HCT116 (cell line): ENCODE measurements at regions not wholly inside any gene's neighbourhood (a gene's known extent, or its start where the extent isn't known, plus 50 kb on each side); places are given as distances from the start of the nearest gene placed in this dataset.

Experiments used
- ATAC-seq: fragments of 200-7000 bp; cut with Tn5 transposase; 2 replicates; pipeline ENCODE4 v1.9.1; 2020; ENCODE audit warnings: mild to moderate bottlenecking, moderate library complexity
- BruUV-seq: library from RNA; stranded (reverse); fragments of 400-500 nt; replicated peaks from 2 replicates; lab custom pipeline; 2021; lab: Mats Ljungman, UMichigan
- CTCF ChIA-PET: fragments of 300-600 bp; sonication (Branson Sonifier 250); formaldehyde crosslinking; loops from one replicate; lab custom pipeline; 2021; ENCODE audit warnings: antibody characterized with exemption; lab: Charles Lee
- POLR2A ChIA-PET: fragments of 300-600, 350-600 bp; sonication (Branson Sonifier 250); formaldehyde crosslinking; loops from one replicate; lab custom pipeline; 2021; ENCODE audit warnings: antibody characterized with exemption; lab: Charles Lee
- RAD21 ChIA-PET, 2 experiments: fragments of 300-600 bp; sonication (Branson Sonifier 250); formaldehyde crosslinking; loops; one replicate each; lab custom pipeline; 2023; ENCODE audit warnings: low total read pairs in 2 of 2; ENCODE audit not compliant: uncharacterized antibody in 2 of 2, unreplicated experiment in 2 of 2, low non-redundant PET in 1 of 2; lab: Charles Lee
- DNase-seq: peaks from one replicate; pipeline ENCODE4 v3.0.0-alpha.2; 2010; ENCODE audit warnings: low read depth, low spot score
- H2AFZ ChIP-seq: fragments of 200-600 bp; shearing (Covaris generic), sonication (generic); 2 replicates; pipeline ENCODE4 v1.6.1; 2017; ENCODE audit warnings: low read depth, mixed run types, mixed read lengths, antibody characterized with exemption, low read length; ENCODE audit not compliant: poor library complexity, severe bottlenecking
- H3K27ac ChIP-seq: 2 replicates; pipeline ENCODE4 v1.5.1; 2012; ENCODE audit warnings: low read depth, low read length
- H3K27me3 ChIP-seq: fragments of 200-600 bp; sonication (generic); 2 replicates; pipeline ENCODE4 v1.6.1; 2016; ENCODE audit warnings: mixed run types, low read length, mixed read lengths; ENCODE audit not compliant: insufficient read depth
- H3K36me3 ChIP-seq, 2 experiments: fragments of 200-500 bp in 1 of 2; fragments of 200-600 bp in 1 of 2; sonication (Bioruptor generic) in 1 of 2; sonication (generic) in 1 of 2; 2 replicates each; pipeline versions ENCODE4 v1.5.1 to v1.6.1; 2014 to 2016; ENCODE audit warnings: low read length in 2 of 2, inconsistent platforms in 1 of 2, mixed read lengths in 1 of 2, mixed run types in 1 of 2; ENCODE audit not compliant: insufficient read depth in 2 of 2, control insufficient read depth in 1 of 2
- H3K4me1 ChIP-seq, 2 experiments: fragments of 200-600 bp in 1 of 2; sonication (generic) in 1 of 2; 2 replicates each; pipeline versions ENCODE4 v1.5.1 to v1.6.1; 2012 to 2017; ENCODE audit warnings: low read length in 2 of 2, inconsistent platforms in 1 of 2, mild to moderate bottlenecking in 1 of 2, mixed read lengths in 1 of 2, mixed run types in 1 of 2, moderate library complexity in 1 of 2; ENCODE audit not compliant: insufficient read depth in 2 of 2, control insufficient read depth in 1 of 2
- H3K4me2 ChIP-seq: fragments of 200-600 bp; sonication (generic); 2 replicates; pipeline ENCODE4 v1.6.1; 2017; ENCODE audit warnings: mixed run types, low read length, mixed read lengths
- H3K4me3 ChIP-seq, 2 experiments: fragments of 200-600 bp in 1 of 2; sonication (generic) in 1 of 2; replicated peaks in 1 of 2; 2 replicates each; pipeline ENCODE4 v1.5.1; 2011 to 2016; ENCODE audit warnings: low read length in 2 of 2, control low read depth in 1 of 2, low read depth in 1 of 2, mild to moderate bottlenecking in 1 of 2, mixed read lengths in 1 of 2, mixed run types in 1 of 2
- H3K79me2 ChIP-seq: fragments of 200-600 bp; sonication (generic); 2 replicates; pipeline ENCODE4 v1.6.1; 2017; ENCODE audit warnings: mild to moderate bottlenecking, mixed run types, low read length, moderate library complexity, mixed read lengths; ENCODE audit not compliant: insufficient read depth
- H3K9ac ChIP-seq: fragments of 200-600 bp; sonication (generic); 2 replicates; pipeline ENCODE4 v1.6.1; 2016; ENCODE audit warnings: low read length, mixed read lengths
- H3K9me2 ChIP-seq: fragments of 200-600 bp; sonication (generic), shearing (Covaris generic); 2 replicates; pipeline ENCODE4 v1.6.1; 2017; ENCODE audit warnings: mixed run types, mild to moderate bottlenecking, moderate library complexity; ENCODE audit not compliant: insufficient read depth
- H3K9me3 ChIP-seq, 2 experiments: fragments of 200-500 bp in 1 of 2; fragments of 200-600 bp in 1 of 2; sonication (Bioruptor generic) in 1 of 2; sonication (generic) in 1 of 2; 2 replicates each; pipeline ENCODE4 v1.6.1; 2014 to 2017; ENCODE audit warnings: low read length in 2 of 2, mixed read lengths in 2 of 2, inconsistent platforms in 1 of 2, low read depth in 1 of 2, mild to moderate bottlenecking in 1 of 2, mixed run types in 1 of 2, moderate library complexity in 1 of 2; ENCODE audit not compliant: control insufficient read depth in 1 of 2, insufficient read depth in 1 of 2
- H4K20me1 ChIP-seq: fragments of 200-600 bp; sonication (generic), shearing (Covaris generic); 2 replicates; pipeline ENCODE4 v1.6.1; 2017; ENCODE audit warnings: mixed run types, mild to moderate bottlenecking, moderate library complexity; ENCODE audit not compliant: insufficient read depth
- CBX3 ChIP-seq: IDR thresholded peaks from 2 replicates; pipeline ENCODE4 v1.6.1; 2012; ENCODE audit warnings: low read depth
- CEBPB ChIP-seq: IDR thresholded peaks from 2 replicates; pipeline ENCODE4 v1.6.1; 2012; ENCODE audit warnings: low read depth
- EGR1 ChIP-seq: IDR thresholded peaks from 2 replicates; pipeline ENCODE4 v1.6.1; 2012; ENCODE audit warnings: low read depth
- ELF1 ChIP-seq: IDR thresholded peaks from 2 replicates; pipeline ENCODE4 v1.6.1; 2012; ENCODE audit warnings: low read depth, borderline replicate concordance
- EZH2 ChIP-seq: fragments of 200-600 bp; sonication (generic); IDR thresholded peaks from 2 replicates; pipeline ENCODE4 v1.6.1; 2017; ENCODE audit warnings: antibody characterized with exemption, mixed run types
- FOSL1 ChIP-seq: IDR thresholded peaks from 2 replicates; pipeline ENCODE4 v1.6.1; 2012; ENCODE audit warnings: low read depth
- MAX ChIP-seq: IDR thresholded peaks from 2 replicates; pipeline ENCODE4 v1.6.1; 2012
- POLR2AphosphoS5 ChIP-seq: IDR thresholded peaks from 2 replicates; pipeline ENCODE4 v1.6.1; 2011; ENCODE audit warnings: mild to moderate bottlenecking, low read depth, low read length, moderate library complexity
- RAD21 ChIP-seq: IDR thresholded peaks from 2 replicates; pipeline ENCODE4 v1.6.1; 2012; ENCODE audit warnings: low read depth, mild to moderate bottlenecking
- REST ChIP-seq: IDR thresholded peaks from 2 replicates; pipeline ENCODE4 v1.6.1; 2012; ENCODE audit warnings: low read depth
- SIN3A ChIP-seq: IDR thresholded peaks from 2 replicates; pipeline ENCODE4 v1.6.1; 2012; ENCODE audit warnings: low read depth
- YY1 ChIP-seq: IDR thresholded peaks from 2 replicates; pipeline ENCODE4 v1.6.1; 2011; ENCODE audit warnings: low read length, low read depth, moderate library complexity, mild to moderate bottlenecking; ENCODE audit not compliant: insufficient replicate concordance; ENCODE audit errors: extremely low read depth
- ZFX ChIP-seq: fragments of 450-650 bp; IDR thresholded peaks from 2 replicates; pipeline ENCODE4 v1.6.1; 2017
- ZNF274 ChIP-seq: fragments of 200-500 bp; sonication (Bioruptor generic); IDR thresholded peaks from 2 replicates; pipeline ENCODE4 v1.6.1; 2014; ENCODE audit warnings: mild to moderate bottlenecking, low read depth, low read length, inconsistent platforms
- intact Hi-C: fragments of 100-400 bp; cut with micrococcal nuclease; formaldehyde crosslinking; loops from 2 replicates; pipeline ENCODE4 v1.10.0; 2022
- TF ChIP-seq, protein P1 (sequence below): IDR thresholded peaks from 2 replicates; pipeline ENCODE4 v1.6.1; 2011; ENCODE audit warnings: mild to moderate bottlenecking, low read length, moderate library complexity; ENCODE audit not compliant: insufficient replicate concordance; ENCODE audit errors: extremely low read depth
- TF ChIP-seq, protein P2 (sequence below): IDR thresholded peaks from 2 replicates; pipeline ENCODE4 v1.6.1; 2012

DNA sequence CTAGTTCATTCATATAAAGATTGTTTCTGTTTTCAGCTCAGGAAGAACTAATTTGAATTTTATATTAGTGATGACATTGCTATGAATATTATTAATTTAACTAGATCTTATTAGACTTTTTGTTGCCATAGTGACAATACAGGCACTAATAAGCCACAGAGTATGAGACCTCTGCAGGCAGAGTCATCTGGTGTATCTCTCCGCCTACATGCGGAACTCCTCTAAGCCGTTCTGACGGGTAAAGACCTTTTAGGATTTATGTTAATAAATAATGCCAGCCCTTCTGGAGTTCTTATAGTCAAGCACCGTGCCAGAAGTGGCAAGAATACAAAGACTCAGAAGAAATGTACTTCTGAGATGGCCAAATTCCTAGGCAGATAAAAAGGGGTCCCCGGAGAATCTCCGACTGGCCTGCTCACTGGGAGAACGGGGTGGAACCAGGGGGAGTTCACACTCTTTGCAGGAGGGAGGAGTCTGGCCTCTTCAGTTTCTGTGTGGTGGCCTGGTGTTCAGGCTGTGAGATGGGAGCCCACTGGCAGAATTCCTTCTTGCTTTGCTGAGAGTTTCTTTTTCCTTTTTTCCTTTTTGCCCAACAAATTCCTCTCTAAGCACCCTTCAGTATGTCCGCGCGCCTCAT, 85.1 kb upstream of the IL12B start:
- Histone ChIP-seq H4K20me1 (no peaks in the 10 kb centered on the region), H3K27ac (no peak overlapping the region), H3K4me2 (no peak overlapping the region), H3K27me3 (no peaks in the 10 kb centered on the region), H3K36me3 (no peaks in the 10 kb centered on the region), H3K4me1 (no peaks in the 10 kb centered on the region), H3K9me2 (no peaks in the 10 kb centered on the region), H3K4me3 (no peak overlapping the region), H2AFZ (no peak overlapping the region), H3K9ac (no peak overlapping the region), H3K79me2 (no peaks in the 10 kb centered on the region), H3K9me3 (no peaks in the 10 kb centered on the region)
- ChIA-PET CTCF (no interaction called here), RAD21 (no interaction called here), POLR2A (no interaction called here)
- TF ChIP-seq FOSL1, result no peak
- TF ChIP-seq POLR2AphosphoS5, result no peak
- TF ChIP-seq EGR1, result no peak
- TF ChIP-seq, protein P1, sequence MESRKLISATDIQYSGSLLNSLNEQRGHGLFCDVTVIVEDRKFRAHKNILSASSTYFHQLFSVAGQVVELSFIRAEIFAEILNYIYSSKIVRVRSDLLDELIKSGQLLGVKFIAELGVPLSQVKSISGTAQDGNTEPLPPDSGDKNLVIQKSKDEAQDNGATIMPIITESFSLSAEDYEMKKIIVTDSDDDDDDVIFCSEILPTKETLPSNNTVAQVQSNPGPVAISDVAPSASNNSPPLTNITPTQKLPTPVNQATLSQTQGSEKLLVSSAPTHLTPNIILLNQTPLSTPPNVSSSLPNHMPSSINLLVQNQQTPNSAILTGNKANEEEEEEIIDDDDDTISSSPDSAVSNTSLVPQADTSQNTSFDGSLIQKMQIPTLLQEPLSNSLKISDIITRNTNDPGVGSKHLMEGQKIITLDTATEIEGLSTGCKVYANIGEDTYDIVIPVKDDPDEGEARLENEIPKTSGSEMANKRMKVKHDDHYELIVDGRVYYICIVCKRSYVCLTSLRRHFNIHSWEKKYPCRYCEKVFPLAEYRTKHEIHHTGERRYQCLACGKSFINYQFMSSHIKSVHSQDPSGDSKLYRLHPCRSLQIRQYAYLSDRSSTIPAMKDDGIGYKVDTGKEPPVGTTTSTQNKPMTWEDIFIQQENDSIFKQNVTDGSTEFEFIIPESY, result no peak
- no peak for TF ChIP-seq CBX3
- TF ChIP-seq MAX, result no peak
- TF ChIP-seq SIN3A, result no peak
- no peak for TF ChIP-seq ZNF274
- no peak for TF ChIP-seq ELF1
- no peak for TF ChIP-seq CEBPB
- no peak for TF ChIP-seq ZFX
- TF ChIP-seq, protein P2, sequence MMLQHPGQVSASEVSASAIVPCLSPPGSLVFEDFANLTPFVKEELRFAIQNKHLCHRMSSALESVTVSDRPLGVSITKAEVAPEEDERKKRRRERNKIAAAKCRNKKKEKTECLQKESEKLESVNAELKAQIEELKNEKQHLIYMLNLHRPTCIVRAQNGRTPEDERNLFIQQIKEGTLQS, result no peak
- no peak for TF ChIP-seq REST
- TF ChIP-seq EZH2, result no peak
- TF ChIP-seq YY1, result no peak
- TF ChIP-seq RAD21, result no peak
- BruUV-seq, result no TSS peak
- intact Hi-C loops, result no loop called here
- DNase-seq, result no peak
- no peak for ATAC-seq
